ENCODE measurements at regions not wholly inside any gene's neighbourhood (a gene's known extent, or its start where the extent isn't known, plus 50 kb on each side); places are given as distances from the start of the nearest gene placed in this dataset.
"Not testable (repeated sequence)": the region's sequence is repeated elsewhere in the genome, so short reads cannot be mapped to it uniquely, and the experiment has no call there.

DNA sequence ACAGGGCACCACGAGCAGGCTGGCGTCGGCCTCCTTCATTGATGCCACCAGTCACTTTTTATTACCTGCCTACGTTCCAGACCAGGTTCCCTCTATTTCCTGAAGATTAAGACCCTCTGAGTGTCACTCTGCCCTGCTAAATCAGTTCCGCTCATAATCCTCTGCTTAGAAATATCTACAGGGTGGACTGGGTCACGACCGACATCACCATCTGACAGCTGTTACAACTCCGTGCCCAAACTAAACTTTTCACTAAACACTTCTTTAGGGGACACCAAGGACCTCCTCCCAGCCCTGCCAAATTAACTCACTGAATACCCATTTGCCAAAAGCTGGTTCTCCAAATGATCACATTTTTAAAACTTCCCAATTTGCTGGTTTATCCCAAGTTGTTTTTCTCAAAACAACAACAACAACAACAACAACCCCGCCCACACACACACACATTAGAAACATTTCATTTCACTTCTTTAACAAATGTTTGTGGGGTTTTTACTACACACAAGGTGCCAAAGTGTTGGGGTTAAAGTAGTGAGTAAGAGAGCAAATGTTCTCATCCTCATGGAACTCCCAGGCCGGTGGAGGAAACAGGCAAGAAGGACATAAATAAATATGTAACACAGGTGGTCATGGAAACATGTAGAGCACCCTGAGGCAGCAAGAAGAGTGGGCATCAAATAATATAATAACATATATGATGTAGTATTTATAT lies 72.0 kb upstream of the PEG3 start:
- H3K27ac ChIP-seq: no peak overlapping the region
- H3K4me1 ChIP-seq: no peaks in the 10 kb centered on the region
- H3K9me3 ChIP-seq: peaks cover 0 to 8% (median 0%) of the 10 kb centered on the region in 4 donors
- TF ChIP-seq POLR2A (IDR thresholded peaks at IDR 0.05): no peak
- TF ChIP-seq, protein P1, sequence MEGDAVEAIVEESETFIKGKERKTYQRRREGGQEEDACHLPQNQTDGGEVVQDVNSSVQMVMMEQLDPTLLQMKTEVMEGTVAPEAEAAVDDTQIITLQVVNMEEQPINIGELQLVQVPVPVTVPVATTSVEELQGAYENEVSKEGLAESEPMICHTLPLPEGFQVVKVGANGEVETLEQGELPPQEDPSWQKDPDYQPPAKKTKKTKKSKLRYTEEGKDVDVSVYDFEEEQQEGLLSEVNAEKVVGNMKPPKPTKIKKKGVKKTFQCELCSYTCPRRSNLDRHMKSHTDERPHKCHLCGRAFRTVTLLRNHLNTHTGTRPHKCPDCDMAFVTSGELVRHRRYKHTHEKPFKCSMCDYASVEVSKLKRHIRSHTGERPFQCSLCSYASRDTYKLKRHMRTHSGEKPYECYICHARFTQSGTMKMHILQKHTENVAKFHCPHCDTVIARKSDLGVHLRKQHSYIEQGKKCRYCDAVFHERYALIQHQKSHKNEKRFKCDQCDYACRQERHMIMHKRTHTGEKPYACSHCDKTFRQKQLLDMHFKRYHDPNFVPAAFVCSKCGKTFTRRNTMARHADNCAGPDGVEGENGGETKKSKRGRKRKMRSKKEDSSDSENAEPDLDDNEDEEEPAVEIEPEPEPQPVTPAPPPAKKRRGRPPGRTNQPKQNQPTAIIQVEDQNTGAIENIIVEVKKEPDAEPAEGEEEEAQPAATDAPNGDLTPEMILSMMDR (IDR thresholded peaks at IDR 0.05): no peak
- no peak overlapping the region for H3K4me3 ChIP-seq
- H3K27me3 ChIP-seq: no peaks in the 10 kb centered on the region
- no peak for DNase-seq
- no peaks in the 10 kb centered on the region for H3K36me3 ChIP-seq

DNA sequence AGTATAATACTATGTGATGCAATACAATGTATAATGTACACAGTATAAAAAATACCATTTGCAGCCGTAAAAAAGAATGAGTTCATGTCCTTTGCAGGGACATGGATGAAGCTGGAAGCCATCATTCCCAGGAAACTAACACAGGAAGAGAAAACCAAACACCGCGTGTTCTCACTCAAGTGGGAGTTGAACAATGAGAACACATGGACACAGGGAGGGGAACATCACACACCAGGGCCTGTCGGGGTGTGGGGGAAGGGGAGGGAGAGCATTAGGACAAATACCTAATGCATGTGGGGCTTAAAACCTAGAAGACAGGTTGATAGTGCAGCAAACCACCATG lies 72.6 kb upstream of the PEG3 start:
- not testable (repeated sequence) for H3K9me3 ChIP-seq, DNase-seq, H3K4me3 ChIP-seq, H3K27ac ChIP-seq, H3K27me3 ChIP-seq, H3K36me3 ChIP-seq, H3K4me1 ChIP-seq

DNA sequence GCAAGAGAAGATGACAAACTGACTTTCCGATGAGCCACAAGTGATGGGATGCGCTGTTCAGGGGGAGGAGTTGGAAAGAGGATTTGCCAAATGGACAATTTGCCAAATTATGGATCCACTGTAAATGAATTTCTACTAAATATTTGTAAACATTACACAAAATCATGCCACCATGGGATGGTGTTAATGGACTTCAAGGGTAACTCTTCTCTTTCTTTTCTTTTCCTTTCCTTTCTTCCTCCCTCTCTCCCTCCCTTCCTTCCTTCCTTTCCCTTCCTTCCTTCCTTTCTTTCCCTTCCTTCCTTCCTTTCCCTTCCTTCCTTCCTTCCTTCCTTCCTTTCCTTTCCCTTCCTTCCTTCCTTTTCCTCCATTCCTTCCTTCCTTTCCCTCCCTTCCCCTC lies 76.0 kb upstream of the PEG3 start:
- no peak for DNase-seq
- Histone ChIP-seq H3K4me3 (no peak overlapping the region), H3K4me1 (no peaks in the 10 kb centered on the region), H3K27ac (no peak overlapping the region), H3K27me3 (no peaks in the 10 kb centered on the region), H3K9me3 (peaks cover 0 to 11% (median 0%) of the 10 kb centered on the region in 4 donors), H3K36me3 (no peaks in the 10 kb centered on the region)
- no peak for TF ChIP-seq POLR2A (IDR thresholded peaks at IDR 0.05)
- TF ChIP-seq, protein P1 (IDR thresholded peaks at IDR 0.05): no peak

DNA sequence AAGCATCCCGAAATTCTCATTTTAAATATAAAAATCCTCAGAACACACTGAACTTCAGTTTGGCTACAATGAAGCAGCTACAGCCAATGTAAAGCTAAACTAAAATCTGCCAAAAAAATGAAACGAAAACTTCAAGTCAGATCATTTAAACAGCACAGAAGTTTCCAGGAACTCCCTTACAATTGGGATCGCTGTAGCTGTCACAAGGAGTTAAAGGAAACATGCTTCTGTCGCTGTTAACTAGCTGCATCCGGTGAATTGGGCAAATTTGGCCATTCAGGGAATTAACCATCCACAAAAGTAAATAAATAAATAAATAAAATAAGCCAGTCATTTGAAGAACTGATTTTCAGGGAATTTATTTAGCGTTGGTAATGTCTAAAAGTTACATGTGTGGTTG lies 77.0 kb upstream of the PEG3 start:
- Histone ChIP-seq H3K9me3 (peaks cover 0 to 7% (median 0%) of the 10 kb centered on the region in 4 donors), H3K27ac (no peak overlapping the region), H3K36me3 (no peaks in the 10 kb centered on the region), H3K27me3 (no peaks in the 10 kb centered on the region), H3K4me1 (no peaks in the 10 kb centered on the region), H3K4me3 (no peak overlapping the region)
- no peak for DNase-seq
- TF ChIP-seq, protein P1 (IDR thresholded peaks at IDR 0.05): no peak
- TF ChIP-seq POLR2A (IDR thresholded peaks at IDR 0.05): no peak

DNA sequence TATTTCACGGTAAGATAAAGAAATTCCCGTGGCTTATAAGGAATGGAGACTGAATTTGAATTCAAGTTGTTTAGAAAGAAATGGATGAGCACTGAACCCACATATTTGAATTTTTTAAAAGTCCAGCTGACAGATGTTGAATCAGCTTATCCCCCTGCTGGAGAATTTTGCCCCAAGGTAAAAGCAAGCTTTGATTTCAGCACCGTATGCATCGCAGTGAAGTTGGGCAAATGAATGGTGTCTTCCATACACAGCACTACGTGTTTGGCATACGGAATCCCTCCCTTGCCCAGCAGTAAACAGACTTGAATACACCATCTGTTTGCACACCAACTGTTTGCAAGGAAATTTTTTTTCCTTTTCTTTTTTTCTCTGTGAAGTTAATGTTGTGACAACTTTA lies 77.5 kb upstream of the PEG3 start:
- no peak overlapping the region for H3K4me3 ChIP-seq
- TF ChIP-seq, protein P1 (IDR thresholded peaks at IDR 0.05): no peak
- no peak for TF ChIP-seq POLR2A (IDR thresholded peaks at IDR 0.05)
- no peaks in the 10 kb centered on the region for H3K4me1 ChIP-seq
- no peaks in the 10 kb centered on the region for H3K27me3 ChIP-seq
- DNase-seq: no peak
- H3K27ac ChIP-seq: no peak overlapping the region
- no peaks in the 10 kb centered on the region for H3K36me3 ChIP-seq
- peaks cover 0 to 6% (median 0%) of the 10 kb centered on the region in 4 donors for H3K9me3 ChIP-seq

DNA sequence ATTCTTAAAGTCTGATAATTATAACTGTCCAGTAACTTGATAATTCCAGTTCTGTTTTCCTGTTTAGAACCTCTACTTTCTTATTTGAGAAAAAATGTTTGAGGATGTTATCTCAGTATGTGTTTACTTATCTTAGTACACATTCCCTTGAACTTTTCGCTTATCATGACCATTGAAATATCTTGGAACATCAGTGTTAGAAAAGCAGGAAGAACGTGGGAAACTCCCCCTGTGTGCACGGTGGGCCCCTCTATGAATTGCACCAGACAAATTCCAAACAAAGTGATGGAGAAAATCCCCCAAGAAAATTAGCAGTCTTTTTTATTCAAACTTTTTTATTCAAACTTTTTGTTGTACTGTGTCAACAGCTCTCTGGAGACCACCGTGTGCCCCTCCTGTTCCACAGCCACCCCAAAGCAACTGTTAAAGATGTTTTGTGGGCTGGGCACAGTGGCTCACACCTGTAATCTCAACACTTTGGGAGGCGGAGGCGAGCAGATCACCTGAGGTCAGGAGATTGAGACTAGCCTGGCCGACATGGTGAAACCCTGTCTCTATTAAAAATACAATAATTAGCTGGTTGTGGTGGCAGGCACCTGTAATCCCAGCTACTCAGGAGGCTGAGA lies 78.3 kb upstream of the PEG3 start:
- H3K4me1 ChIP-seq: no peaks in the 10 kb centered on the region
- no peaks in the 10 kb centered on the region for H3K27me3 ChIP-seq
- DNase-seq: no peak
- no peak overlapping the region for H3K27ac ChIP-seq
- TF ChIP-seq POLR2A (IDR thresholded peaks at IDR 0.05): no peak
- TF ChIP-seq, protein P1 (IDR thresholded peaks at IDR 0.05): no peak
- H3K4me3 ChIP-seq: no peak overlapping the region
- peaks cover 0 to 8% (median 0%) of the 10 kb centered on the region in 4 donors for H3K9me3 ChIP-seq
- H3K36me3 ChIP-seq: no peaks in the 10 kb centered on the region

Measured in Peyer's patch (tissue), 4 donors.